Liver (tissue), 3 donors: ENCODE measurements at regions not wholly inside any gene's neighbourhood (a gene's known extent, or its start where the extent isn't known, plus 50 kb on each side); places are given as distances from the start of the nearest gene placed in this dataset.

Source experiments
- GABPA ChIP-seq, 2 donors: IDR thresholded peaks in 1 of 2; conservative IDR thresholded peaks in 1 of 2; 2 replicates each; pipeline ENCODE4 v1.6.1; 2016; ENCODE audit warnings: antibody characterized with exemption in 2 of 2, mild to moderate bottlenecking in 1 of 2, moderate library complexity in 1 of 2
- RAD21 ChIP-seq, 2 donors: IDR thresholded peaks; 2 replicates each; pipeline ENCODE4 v1.6.1; 2016; ENCODE audit warnings: antibody characterized with exemption in 2 of 2, mild to moderate bottlenecking in 2 of 2
- TAF1 ChIP-seq: conservative IDR thresholded peaks from 2 replicates; pipeline ENCODE4 v1.6.1; 2016; ENCODE audit warnings: antibody characterized with exemption, mild to moderate bottlenecking
- TF ChIP-seq, protein P1 (sequence below): fragments of 150-350 bp; IDR thresholded peaks from 2 replicates; pipeline ENCODE4 v1.5.1; 2017; ENCODE audit warnings: improper control_type of control experiment, low read depth, low read length; ENCODE audit not compliant: missing input control
- TF ChIP-seq, protein P2 (sequence below): IDR thresholded peaks from 2 replicates; pipeline ENCODE4 v1.6.1; 2016; ENCODE audit warnings: antibody characterized with exemption, mild to moderate bottlenecking
- donor health status: healthy.
- donor health status: healthy.

DNA sequence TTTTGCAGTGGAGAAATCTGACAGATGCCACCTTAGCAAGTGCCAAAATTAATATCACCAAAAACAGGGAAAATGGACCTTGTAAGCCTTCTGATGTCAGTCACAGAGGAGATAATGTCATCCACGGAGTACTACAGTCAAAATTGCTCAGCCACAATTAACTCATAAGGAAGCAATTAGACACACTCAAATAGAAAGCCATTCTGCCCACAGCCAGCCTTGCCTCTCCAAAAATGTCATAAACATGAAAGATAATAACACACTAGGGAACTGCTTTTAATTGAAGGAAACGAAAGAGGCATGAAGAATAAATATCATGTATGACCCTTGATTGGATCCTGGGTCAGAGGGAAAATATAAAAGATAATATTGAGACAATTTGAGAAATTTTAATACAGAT lies 505.6 kb upstream of the API5 start:
- TF ChIP-seq, protein P1, sequence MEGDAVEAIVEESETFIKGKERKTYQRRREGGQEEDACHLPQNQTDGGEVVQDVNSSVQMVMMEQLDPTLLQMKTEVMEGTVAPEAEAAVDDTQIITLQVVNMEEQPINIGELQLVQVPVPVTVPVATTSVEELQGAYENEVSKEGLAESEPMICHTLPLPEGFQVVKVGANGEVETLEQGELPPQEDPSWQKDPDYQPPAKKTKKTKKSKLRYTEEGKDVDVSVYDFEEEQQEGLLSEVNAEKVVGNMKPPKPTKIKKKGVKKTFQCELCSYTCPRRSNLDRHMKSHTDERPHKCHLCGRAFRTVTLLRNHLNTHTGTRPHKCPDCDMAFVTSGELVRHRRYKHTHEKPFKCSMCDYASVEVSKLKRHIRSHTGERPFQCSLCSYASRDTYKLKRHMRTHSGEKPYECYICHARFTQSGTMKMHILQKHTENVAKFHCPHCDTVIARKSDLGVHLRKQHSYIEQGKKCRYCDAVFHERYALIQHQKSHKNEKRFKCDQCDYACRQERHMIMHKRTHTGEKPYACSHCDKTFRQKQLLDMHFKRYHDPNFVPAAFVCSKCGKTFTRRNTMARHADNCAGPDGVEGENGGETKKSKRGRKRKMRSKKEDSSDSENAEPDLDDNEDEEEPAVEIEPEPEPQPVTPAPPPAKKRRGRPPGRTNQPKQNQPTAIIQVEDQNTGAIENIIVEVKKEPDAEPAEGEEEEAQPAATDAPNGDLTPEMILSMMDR = no peak
- TF ChIP-seq RAD21 (IDR thresholded peaks at IDR 0.05) (no peak), GABPA (IDR thresholded peaks at IDR 0.05 in 1 of 2, conservative IDR thresholded peaks at IDR 0.05 in 1 of 2) (no peak), TAF1 (no peak)
- TF ChIP-seq, protein P2, sequence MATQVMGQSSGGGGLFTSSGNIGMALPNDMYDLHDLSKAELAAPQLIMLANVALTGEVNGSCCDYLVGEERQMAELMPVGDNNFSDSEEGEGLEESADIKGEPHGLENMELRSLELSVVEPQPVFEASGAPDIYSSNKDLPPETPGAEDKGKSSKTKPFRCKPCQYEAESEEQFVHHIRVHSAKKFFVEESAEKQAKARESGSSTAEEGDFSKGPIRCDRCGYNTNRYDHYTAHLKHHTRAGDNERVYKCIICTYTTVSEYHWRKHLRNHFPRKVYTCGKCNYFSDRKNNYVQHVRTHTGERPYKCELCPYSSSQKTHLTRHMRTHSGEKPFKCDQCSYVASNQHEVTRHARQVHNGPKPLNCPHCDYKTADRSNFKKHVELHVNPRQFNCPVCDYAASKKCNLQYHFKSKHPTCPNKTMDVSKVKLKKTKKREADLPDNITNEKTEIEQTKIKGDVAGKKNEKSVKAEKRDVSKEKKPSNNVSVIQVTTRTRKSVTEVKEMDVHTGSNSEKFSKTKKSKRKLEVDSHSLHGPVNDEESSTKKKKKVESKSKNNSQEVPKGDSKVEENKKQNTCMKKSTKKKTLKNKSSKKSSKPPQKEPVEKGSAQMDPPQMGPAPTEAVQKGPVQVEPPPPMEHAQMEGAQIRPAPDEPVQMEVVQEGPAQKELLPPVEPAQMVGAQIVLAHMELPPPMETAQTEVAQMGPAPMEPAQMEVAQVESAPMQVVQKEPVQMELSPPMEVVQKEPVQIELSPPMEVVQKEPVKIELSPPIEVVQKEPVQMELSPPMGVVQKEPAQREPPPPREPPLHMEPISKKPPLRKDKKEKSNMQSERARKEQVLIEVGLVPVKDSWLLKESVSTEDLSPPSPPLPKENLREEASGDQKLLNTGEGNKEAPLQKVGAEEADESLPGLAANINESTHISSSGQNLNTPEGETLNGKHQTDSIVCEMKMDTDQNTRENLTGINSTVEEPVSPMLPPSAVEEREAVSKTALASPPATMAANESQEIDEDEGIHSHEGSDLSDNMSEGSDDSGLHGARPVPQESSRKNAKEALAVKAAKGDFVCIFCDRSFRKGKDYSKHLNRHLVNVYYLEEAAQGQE = no peak
